Tibial nerve (tissue), 4 donors: ENCODE measurements at regions not wholly inside any gene's neighbourhood (a gene's known extent, or its start where the extent isn't known, plus 50 kb on each side); places are given as distances from the start of the nearest gene placed in this dataset.

Experiments
- DNase-seq, 2 donors: peaks; one replicate each; pipeline ENCODE4 v3.0.0-alpha.2; 2019; ENCODE audit warnings: low spot score in 2 of 2
- H3K27ac ChIP-seq, 4 donors: fragments of 200-600 bp; sonication (generic) in 3 of 4; one replicate each; pipeline ENCODE4 v1.5.1; 2017 to 2019; ENCODE audit warnings: mild to moderate bottlenecking in 1 of 4
- H3K27me3 ChIP-seq, 2 donors: fragments of 200-600 bp; sonication (generic) in 1 of 2; one replicate each; pipeline versions ENCODE4 v1.5.1 to v1.6.0; 2017 to 2019
- H3K36me3 ChIP-seq, 3 donors: fragments of 200-600 bp; sonication (generic); one replicate each; pipeline ENCODE4 v1.5.1; 2018 to 2019
- H3K4me1 ChIP-seq, 4 donors: fragments of 200-600 bp; sonication (generic) in 3 of 4; one replicate each; pipeline ENCODE4 v1.5.1; 2017 to 2019
- H3K4me3 ChIP-seq, 4 donors: fragments of 200-600 bp; sonication (generic) in 3 of 4; one replicate each; pipeline ENCODE4 v1.5.1; 2017 to 2019; ENCODE audit warnings: mild to moderate bottlenecking in 1 of 4, moderate library complexity in 1 of 4
- H3K9me3 ChIP-seq, 4 donors: fragments of 200-600 bp; sonication (generic) in 3 of 4; one replicate each; pipeline ENCODE4 v1.5.1; 2017 to 2019
- EP300 ChIP-seq, 2 donors: sonication (generic); formaldehyde crosslinking; IDR thresholded peaks; one replicate each; pipeline ENCODE4 v1.6.1; 2017; ENCODE audit warnings: antibody characterized with exemption in 2 of 2, mild to moderate bottlenecking in 1 of 2
- POLR2A ChIP-seq, 2 donors: fragments of 450-650 bp; IDR thresholded peaks; one replicate each; pipeline ENCODE4 v1.6.1; 2017; ENCODE audit warnings: antibody characterized with exemption in 2 of 2, mild to moderate bottlenecking in 2 of 2, moderate library complexity in 2 of 2
- WGBS, 2 donors: methylation state at CpG; one replicate each; pipeline ENCODE4 v1.1.5; 2018; 5-methylcytosine and 5-hydroxymethylcytosine counted together
- TF ChIP-seq, protein P1 (sequence below), 5 experiments: fragments of 200-600 bp in 3 of 5; fragments of 450-650 bp in 2 of 5; sonication (generic) in 3 of 5; IDR thresholded peaks; one replicate each; pipeline ENCODE4 v1.5.1; 2016 to 2019; ENCODE audit warnings: antibody characterized with exemption in 5 of 5, mild to moderate bottlenecking in 3 of 5, moderate library complexity in 2 of 5

- TF ChIP-seq POLR2A (IDR thresholded peaks at IDR 0.05) (no peak), EP300 (IDR thresholded peaks at IDR 0.05) (no peak)
- TF ChIP-seq, protein P1, sequence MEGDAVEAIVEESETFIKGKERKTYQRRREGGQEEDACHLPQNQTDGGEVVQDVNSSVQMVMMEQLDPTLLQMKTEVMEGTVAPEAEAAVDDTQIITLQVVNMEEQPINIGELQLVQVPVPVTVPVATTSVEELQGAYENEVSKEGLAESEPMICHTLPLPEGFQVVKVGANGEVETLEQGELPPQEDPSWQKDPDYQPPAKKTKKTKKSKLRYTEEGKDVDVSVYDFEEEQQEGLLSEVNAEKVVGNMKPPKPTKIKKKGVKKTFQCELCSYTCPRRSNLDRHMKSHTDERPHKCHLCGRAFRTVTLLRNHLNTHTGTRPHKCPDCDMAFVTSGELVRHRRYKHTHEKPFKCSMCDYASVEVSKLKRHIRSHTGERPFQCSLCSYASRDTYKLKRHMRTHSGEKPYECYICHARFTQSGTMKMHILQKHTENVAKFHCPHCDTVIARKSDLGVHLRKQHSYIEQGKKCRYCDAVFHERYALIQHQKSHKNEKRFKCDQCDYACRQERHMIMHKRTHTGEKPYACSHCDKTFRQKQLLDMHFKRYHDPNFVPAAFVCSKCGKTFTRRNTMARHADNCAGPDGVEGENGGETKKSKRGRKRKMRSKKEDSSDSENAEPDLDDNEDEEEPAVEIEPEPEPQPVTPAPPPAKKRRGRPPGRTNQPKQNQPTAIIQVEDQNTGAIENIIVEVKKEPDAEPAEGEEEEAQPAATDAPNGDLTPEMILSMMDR (IDR thresholded peaks at IDR 0.05): no peak
- Histone ChIP-seq H3K4me1 (no peaks in the 10 kb centered on the region), H3K4me3 (no peak overlapping the region), H3K36me3 (no peaks in the 10 kb centered on the region), H3K27ac (no peak overlapping the region), H3K9me3 (peaks cover 0 to 13% (median 0%) of the 10 kb centered on the region in 4 donors), H3K27me3 (no peaks in the 10 kb centered on the region)
- 93 to 95% methylated on average over 2 of the region's 2 CpGs for WGBS, 2 donors
- no peak for DNase-seq
Observed at GRCh38 chr2:226637383-226637782, 162.2 kb downstream of the IRS1 start.

DNA sequence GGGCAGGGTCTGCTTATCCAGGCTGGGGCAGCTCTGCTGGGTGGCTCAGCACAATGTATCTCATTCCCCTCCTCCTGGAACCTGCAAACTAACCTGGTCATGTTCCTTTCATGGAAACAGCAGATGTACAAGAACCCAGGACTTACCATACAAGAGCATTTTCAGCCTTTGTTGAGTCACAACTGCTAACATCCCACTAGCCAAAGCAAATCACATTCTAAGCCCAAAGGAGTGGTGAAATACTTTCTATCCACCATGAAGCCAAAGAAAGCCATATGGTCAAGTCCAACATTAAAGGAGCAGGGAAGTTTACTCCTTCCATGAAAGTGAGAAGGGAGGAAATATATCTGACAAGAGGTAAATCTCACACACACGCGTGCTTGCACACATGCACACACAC is 163.0 kb downstream of the IRS1 start:
- Histone ChIP-seq H3K9me3 (peaks cover 0 to 13% (median 0%) of the 10 kb centered on the region in 4 donors), H3K4me1 (no peaks in the 10 kb centered on the region), H3K27ac (no peak overlapping the region), H3K4me3 (no peak overlapping the region), H3K27me3 (no peaks in the 10 kb centered on the region), H3K36me3 (no peaks in the 10 kb centered on the region)
- TF ChIP-seq, protein P1 (IDR thresholded peaks at IDR 0.05): no peak
- no peak for TF ChIP-seq EP300 (IDR thresholded peaks at IDR 0.05)
- no peak for TF ChIP-seq POLR2A (IDR thresholded peaks at IDR 0.05)
- 97 to 98% methylated on average over 2 of the region's 2 CpGs for WGBS, 2 donors
- DNase-seq: no peak

- no peak for DNase-seq
- Histone ChIP-seq H3K36me3 (no peaks in the 10 kb centered on the region), H3K4me1 (no peaks in the 10 kb centered on the region), H3K4me3 (no peak overlapping the region), H3K27me3 (no peaks in the 10 kb centered on the region), H3K27ac (no peak overlapping the region), H3K9me3 (peaks cover 0 to 4% (median 0%) of the 10 kb centered on the region in 4 donors)
- TF ChIP-seq EP300 (IDR thresholded peaks at IDR 0.05) (no peak), POLR2A (IDR thresholded peaks at IDR 0.05) (no peak)
- TF ChIP-seq, protein P1 (IDR thresholded peaks at IDR 0.05): no peak
- 89% methylated on average over 4 of the region's 4 CpGs for WGBS, 2 donors
Observed at GRCh38 chr2:226634943-226635604, 164.5 kb downstream of the IRS1 start.

- Histone ChIP-seq H3K4me1 (no peaks in the 10 kb centered on the region), H3K4me3 (no peak overlapping the region), H3K27ac (no peak overlapping the region), H3K27me3 (no peaks in the 10 kb centered on the region), H3K36me3 (no peaks in the 10 kb centered on the region), H3K9me3 (no peaks in the 10 kb centered on the region)
- WGBS, 2 donors: 44% methylated on average over 6 of the region's 6 CpGs
- no peak for TF ChIP-seq EP300 (IDR thresholded peaks at IDR 0.05)
- no peak for TF ChIP-seq POLR2A (IDR thresholded peaks at IDR 0.05)
- TF ChIP-seq, protein P1 (IDR thresholded peaks at IDR 0.05): no peak
- DNase-seq: no peak
Observed at GRCh38 chr2:226631671-226632070, 167.9 kb downstream of the IRS1 start.

GRCh38 chr2:226631187-226631586 is 168.4 kb downstream of the IRS1 start:
- no peaks in the 10 kb centered on the region for H3K9me3 ChIP-seq
- H3K27ac ChIP-seq: no peak overlapping the region
- H3K36me3 ChIP-seq: no peaks in the 10 kb centered on the region
- WGBS, 2 donors: 96 to 100% methylated on average over 3 of the region's 3 CpGs
- H3K27me3 ChIP-seq: no peaks in the 10 kb centered on the region
- TF ChIP-seq, protein P1 (IDR thresholded peaks at IDR 0.05): no peak
- TF ChIP-seq POLR2A (IDR thresholded peaks at IDR 0.05): no peak
- TF ChIP-seq EP300 (IDR thresholded peaks at IDR 0.05): no peak
- H3K4me1 ChIP-seq: no peaks in the 10 kb centered on the region
- no peak for DNase-seq
- H3K4me3 ChIP-seq: no peak overlapping the region
